SK-N-SH (cell line): ENCODE measurements at regions not wholly inside any gene's neighbourhood (a gene's known extent, or its start where the extent isn't known, plus 50 kb on each side); places are given as distances from the start of the nearest gene placed in this dataset.

Experiments
- EP300 ChIP-seq, 2 experiments: IDR thresholded peaks; 2 replicates each; pipeline versions ENCODE4 v1.4.0 to v1.6.1; 2012; ENCODE audit warnings: borderline replicate concordance in 1 of 2, low read depth in 1 of 2, low read length in 1 of 2
- FOXM1 ChIP-seq: IDR thresholded peaks from 2 replicates; pipeline ENCODE4 v1.4.0; 2012; ENCODE audit warnings: low read depth, mild to moderate bottlenecking
- MXI1 ChIP-seq: IDR thresholded peaks from 2 replicates; pipeline ENCODE4 v1.6.1; 2012; ENCODE audit warnings: mild to moderate bottlenecking, low read depth, low read length, improper control_type of control experiment
- NRF1 ChIP-seq: IDR thresholded peaks from 2 replicates; pipeline ENCODE4 v1.6.1; 2012; ENCODE audit warnings: low read depth, mild to moderate bottlenecking, low read length
- POLR2AphosphoS5 ChIP-seq: IDR thresholded peaks from 2 replicates; pipeline ENCODE4 v1.6.1; 2012; ENCODE audit warnings: low read depth, low read length
- RCOR1 ChIP-seq: fragments of 150-350 bp; IDR thresholded peaks from 2 replicates; pipeline ENCODE4 v1.6.1; 2017; ENCODE audit warnings: antibody characterized with exemption, low read length
- SMC3 ChIP-seq: IDR thresholded peaks from 2 replicates; pipeline ENCODE4 v1.6.1; 2012; ENCODE audit warnings: low read depth, low read length, improper control_type of control experiment
- TAF1 ChIP-seq: IDR thresholded peaks from 2 replicates; pipeline ENCODE4 v1.6.1; 2012; ENCODE audit warnings: low read depth, mild to moderate bottlenecking, low read length, moderate library complexity, borderline replicate concordance
- TCF12 ChIP-seq: IDR thresholded peaks from 2 replicates; pipeline ENCODE4 v1.4.0; 2012
- YY1 ChIP-seq: IDR thresholded peaks from 2 replicates; pipeline ENCODE4 v1.4.0; 2012; ENCODE audit warnings: low read depth, mild to moderate bottlenecking
- TF ChIP-seq, protein P1 (sequence below): fragments of 200-600 bp; sonication (generic); IDR thresholded peaks from 2 replicates; pipeline ENCODE4 v1.6.1; 2017; ENCODE audit warnings: antibody characterized with exemption, mild to moderate bottlenecking, moderate library complexity
- TF ChIP-seq, protein P2 (sequence below): IDR thresholded peaks from 2 replicates; pipeline ENCODE4 v1.6.1; 2012; ENCODE audit warnings: mild to moderate bottlenecking, low read depth, low read length, moderate library complexity
- TF ChIP-seq, protein P3 (sequence below): fragments of 150-350 bp; IDR thresholded peaks from 2 replicates; pipeline ENCODE4 v1.6.1; 2017; ENCODE audit warnings: antibody characterized with exemption, low read length, low read depth, borderline replicate concordance

DNA sequence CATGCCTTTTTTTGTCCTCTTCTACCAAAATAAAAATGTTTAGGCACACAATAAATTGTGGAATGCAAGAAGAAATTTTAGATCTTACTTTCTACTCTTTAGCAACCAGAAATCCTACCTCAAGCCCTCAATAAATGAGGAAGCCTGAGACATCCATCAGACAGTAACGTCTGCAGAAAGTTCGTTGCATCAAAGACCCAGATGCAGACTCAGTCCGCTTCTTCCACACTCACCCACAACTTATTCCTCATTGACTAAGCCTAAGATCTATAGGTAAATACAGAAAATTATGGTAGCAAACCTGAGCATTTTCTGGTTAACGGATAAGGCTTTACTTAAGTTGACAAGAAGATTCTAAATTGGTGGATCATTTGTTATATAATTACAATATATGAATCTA, 579.4 kb upstream of the ID2 start:
- TF ChIP-seq, protein P1, sequence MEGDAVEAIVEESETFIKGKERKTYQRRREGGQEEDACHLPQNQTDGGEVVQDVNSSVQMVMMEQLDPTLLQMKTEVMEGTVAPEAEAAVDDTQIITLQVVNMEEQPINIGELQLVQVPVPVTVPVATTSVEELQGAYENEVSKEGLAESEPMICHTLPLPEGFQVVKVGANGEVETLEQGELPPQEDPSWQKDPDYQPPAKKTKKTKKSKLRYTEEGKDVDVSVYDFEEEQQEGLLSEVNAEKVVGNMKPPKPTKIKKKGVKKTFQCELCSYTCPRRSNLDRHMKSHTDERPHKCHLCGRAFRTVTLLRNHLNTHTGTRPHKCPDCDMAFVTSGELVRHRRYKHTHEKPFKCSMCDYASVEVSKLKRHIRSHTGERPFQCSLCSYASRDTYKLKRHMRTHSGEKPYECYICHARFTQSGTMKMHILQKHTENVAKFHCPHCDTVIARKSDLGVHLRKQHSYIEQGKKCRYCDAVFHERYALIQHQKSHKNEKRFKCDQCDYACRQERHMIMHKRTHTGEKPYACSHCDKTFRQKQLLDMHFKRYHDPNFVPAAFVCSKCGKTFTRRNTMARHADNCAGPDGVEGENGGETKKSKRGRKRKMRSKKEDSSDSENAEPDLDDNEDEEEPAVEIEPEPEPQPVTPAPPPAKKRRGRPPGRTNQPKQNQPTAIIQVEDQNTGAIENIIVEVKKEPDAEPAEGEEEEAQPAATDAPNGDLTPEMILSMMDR, result no peak
- no peak for TF ChIP-seq RCOR1
- TF ChIP-seq TCF12, result no peak
- no peak for TF ChIP-seq MXI1
- TF ChIP-seq YY1, result no peak
- TF ChIP-seq, protein P2, sequence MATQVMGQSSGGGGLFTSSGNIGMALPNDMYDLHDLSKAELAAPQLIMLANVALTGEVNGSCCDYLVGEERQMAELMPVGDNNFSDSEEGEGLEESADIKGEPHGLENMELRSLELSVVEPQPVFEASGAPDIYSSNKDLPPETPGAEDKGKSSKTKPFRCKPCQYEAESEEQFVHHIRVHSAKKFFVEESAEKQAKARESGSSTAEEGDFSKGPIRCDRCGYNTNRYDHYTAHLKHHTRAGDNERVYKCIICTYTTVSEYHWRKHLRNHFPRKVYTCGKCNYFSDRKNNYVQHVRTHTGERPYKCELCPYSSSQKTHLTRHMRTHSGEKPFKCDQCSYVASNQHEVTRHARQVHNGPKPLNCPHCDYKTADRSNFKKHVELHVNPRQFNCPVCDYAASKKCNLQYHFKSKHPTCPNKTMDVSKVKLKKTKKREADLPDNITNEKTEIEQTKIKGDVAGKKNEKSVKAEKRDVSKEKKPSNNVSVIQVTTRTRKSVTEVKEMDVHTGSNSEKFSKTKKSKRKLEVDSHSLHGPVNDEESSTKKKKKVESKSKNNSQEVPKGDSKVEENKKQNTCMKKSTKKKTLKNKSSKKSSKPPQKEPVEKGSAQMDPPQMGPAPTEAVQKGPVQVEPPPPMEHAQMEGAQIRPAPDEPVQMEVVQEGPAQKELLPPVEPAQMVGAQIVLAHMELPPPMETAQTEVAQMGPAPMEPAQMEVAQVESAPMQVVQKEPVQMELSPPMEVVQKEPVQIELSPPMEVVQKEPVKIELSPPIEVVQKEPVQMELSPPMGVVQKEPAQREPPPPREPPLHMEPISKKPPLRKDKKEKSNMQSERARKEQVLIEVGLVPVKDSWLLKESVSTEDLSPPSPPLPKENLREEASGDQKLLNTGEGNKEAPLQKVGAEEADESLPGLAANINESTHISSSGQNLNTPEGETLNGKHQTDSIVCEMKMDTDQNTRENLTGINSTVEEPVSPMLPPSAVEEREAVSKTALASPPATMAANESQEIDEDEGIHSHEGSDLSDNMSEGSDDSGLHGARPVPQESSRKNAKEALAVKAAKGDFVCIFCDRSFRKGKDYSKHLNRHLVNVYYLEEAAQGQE, result no peak
- TF ChIP-seq EP300 (IDR thresholded peaks at IDR 0.05; ENCODE audit: borderline replicate concordance in 1 of 2, low read depth in 1 of 2, low read length in 1 of 2), result no peak
- TF ChIP-seq SMC3, result no peak
- no peak for TF ChIP-seq POLR2AphosphoS5
- TF ChIP-seq NRF1, result no peak
- no peak for TF ChIP-seq TAF1
- TF ChIP-seq FOXM1, result no peak
- TF ChIP-seq, protein P3, sequence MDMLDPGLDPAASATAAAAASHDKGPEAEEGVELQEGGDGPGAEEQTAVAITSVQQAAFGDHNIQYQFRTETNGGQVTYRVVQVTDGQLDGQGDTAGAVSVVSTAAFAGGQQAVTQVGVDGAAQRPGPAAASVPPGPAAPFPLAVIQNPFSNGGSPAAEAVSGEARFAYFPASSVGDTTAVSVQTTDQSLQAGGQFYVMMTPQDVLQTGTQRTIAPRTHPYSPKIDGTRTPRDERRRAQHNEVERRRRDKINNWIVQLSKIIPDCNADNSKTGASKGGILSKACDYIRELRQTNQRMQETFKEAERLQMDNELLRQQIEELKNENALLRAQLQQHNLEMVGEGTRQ, result no peak
